Panc1 (cell line): ENCODE measurements at regions not wholly inside any gene's neighbourhood (a gene's known extent, or its start where the extent isn't known, plus 50 kb on each side); places are given as distances from the start of the nearest gene placed in this dataset.

Experiments used
- ATAC-seq: fragments of 200-7000 bp; cut with Tn5 transposase; 2 replicates; pipeline ENCODE4 v1.9.1; 2020; ENCODE audit warnings: mild to moderate bottlenecking, moderate library complexity
- BruUV-seq: library from RNA; stranded (reverse); fragments of 400-500 nt; replicated peaks from 2 replicates; lab custom pipeline; 2021; lab: Mats Ljungman, UMichigan
- CTCF ChIA-PET: fragments of 300-600 bp; sonication (Branson Sonifier 250); formaldehyde crosslinking; loops from one replicate; lab custom pipeline; 2022; ENCODE audit warnings: antibody characterized with exemption; lab: Charles Lee
- POLR2A ChIA-PET: fragments of 300-600 bp; sonication (Branson Sonifier 250); formaldehyde crosslinking; loops from one replicate; lab custom pipeline; 2022; ENCODE audit warnings: antibody characterized with exemption; lab: Charles Lee
- DNase-seq: peaks from one replicate; pipeline ENCODE4 v3.0.0-alpha.2; 2010; ENCODE audit warnings: low read depth, low spot score
- H3K27ac ChIP-seq: 2 replicates; pipeline ENCODE4 v1.5.1; 2011; ENCODE audit warnings: mild to moderate bottlenecking, low read length, inconsistent platforms
- H3K27me3 ChIP-seq: fragments of 200-500 bp; sonication (Bioruptor generic); 2 replicates; pipeline ENCODE4 v1.6.0; 2014; ENCODE audit warnings: low read length, inconsistent platforms; ENCODE audit not compliant: control insufficient read depth, insufficient read depth
- H3K36me3 ChIP-seq: fragments of 200-500 bp; sonication (Bioruptor generic); 2 replicates; pipeline ENCODE4 v1.5.1; 2014; ENCODE audit warnings: inconsistent platforms, mild to moderate bottlenecking, low read length, moderate library complexity; ENCODE audit not compliant: control insufficient read depth, insufficient read depth
- H3K4me1 ChIP-seq: 2 replicates; pipeline ENCODE4 v1.5.1; 2011; ENCODE audit warnings: inconsistent platforms, mild to moderate bottlenecking, low read length, moderate library complexity; ENCODE audit not compliant: control insufficient read depth, insufficient read depth
- H3K4me3 ChIP-seq, 2 experiments: 2 replicates each; pipeline ENCODE4 v1.5.1; 2011 to 2012; ENCODE audit warnings: low read depth in 2 of 2, low read length in 2 of 2, mild to moderate bottlenecking in 2 of 2, inconsistent platforms in 1 of 2, moderate library complexity in 1 of 2
- H3K9me3 ChIP-seq: fragments of 200-500 bp; sonication (Bioruptor generic); 2 replicates; pipeline ENCODE4 v1.5.1; 2014; ENCODE audit warnings: low read depth, mild to moderate bottlenecking, inconsistent platforms, low read length, moderate library complexity; ENCODE audit not compliant: control insufficient read depth, insufficient read depth
- CTCF ChIP-seq: fragments of 450-650 bp; IDR thresholded peaks from 2 replicates; pipeline ENCODE4 v1.5.1; 2017; ENCODE audit warnings: mild to moderate bottlenecking
- POLR2AphosphoS5 ChIP-seq: IDR thresholded peaks from 2 replicates; pipeline ENCODE4 v1.6.1; 2012; ENCODE audit warnings: mild to moderate bottlenecking, low read depth, low read length, moderate library complexity
- REST ChIP-seq, 2 experiments: IDR thresholded peaks; 2 replicates each; pipeline ENCODE4 v1.6.1; 2011 to 2012; ENCODE audit warnings: low read depth in 2 of 2, control low read depth in 1 of 2, low read length in 1 of 2, mild to moderate bottlenecking in 1 of 2, moderate library complexity in 1 of 2; ENCODE audit not compliant: insufficient read depth in 1 of 2
- SIN3A ChIP-seq: IDR thresholded peaks from 2 replicates; pipeline ENCODE4 v1.6.1; 2012; ENCODE audit warnings: low read depth, mild to moderate bottlenecking, low read length, moderate library complexity, borderline replicate concordance; ENCODE audit not compliant: insufficient read depth
- TCF7L2 ChIP-seq: IDR thresholded peaks from 2 replicates; pipeline ENCODE4 v1.6.1; 2011; ENCODE audit warnings: mild to moderate bottlenecking, low read depth, low read length, inconsistent platforms
- in situ Hi-C: cut with HindIII; loops from 2 replicates; pipeline ENCODE4 v1.10.0; 2016; ENCODE audit warnings: low sequenced_read_pairs, low pct_unique_long_range_greater_than_20kb
- intact Hi-C: fragments of 100-400 bp; cut with micrococcal nuclease; formaldehyde crosslinking; loops from one replicate; pipeline ENCODE4 v1.10.0; 2022; ENCODE audit not compliant: unreplicated experiment

- H3K36me3 ChIP-seq, result no peaks in the 10 kb centered on the region
- ChIA-PET POLR2A (no interaction called here), CTCF (no interaction called here)
- 0 out of 2 replicates have a peak, but pooled peaks cover 5% of the 10 kb centered on the region for H3K4me1 ChIP-seq
- DNase-seq (no peak), ATAC-seq (no peak)
- no peaks in the 10 kb centered on the region for H3K27me3 ChIP-seq
- H3K9me3 ChIP-seq, result no peaks in the 10 kb centered on the region
- in situ Hi-C loops, result no loop called here
- TF ChIP-seq TCF7L2 (no peak), REST (IDR thresholded peaks at IDR 0.05; ENCODE audit: insufficient read depth in 1 of 2, low read depth in 2 of 2, low read length in 1 of 2) (no peak), POLR2AphosphoS5 (no peak), CTCF (no peak), SIN3A (no peak)
- intact Hi-C loops, result no loop called here
- H3K4me3 ChIP-seq, result no peak overlapping the region
- no peak overlapping the region for H3K27ac ChIP-seq
- BruUV-seq, result no TSS peak
Observed at GRCh38 chr13:106373989-106374572, 161.4 kb downstream of the EFNB2 start.

- no peak overlapping the region for H3K27ac ChIP-seq
- 0 out of 2 replicates have a peak, but pooled peaks cover 5% of the 10 kb centered on the region for H3K4me1 ChIP-seq
- no peak overlapping the region for H3K4me3 ChIP-seq
- H3K36me3 ChIP-seq, result no peaks in the 10 kb centered on the region
- TF ChIP-seq POLR2AphosphoS5 (no peak), TCF7L2 (no peak), SIN3A (no peak), REST (IDR thresholded peaks at IDR 0.05; ENCODE audit: insufficient read depth in 1 of 2, low read depth in 2 of 2, low read length in 1 of 2) (no peak)
- ChIA-PET CTCF (no interaction called here), POLR2A (no interaction called here)
- in situ Hi-C loops (no loop called here), intact Hi-C loops (no loop called here)
- no peak for DNase-seq
- H3K9me3 ChIP-seq, result no peaks in the 10 kb centered on the region
- H3K27me3 ChIP-seq, result no peaks in the 10 kb centered on the region
- BruUV-seq, result no TSS peak
- ATAC-seq, result no peak
Observed at GRCh38 chr13:106373304-106373988, 162.0 kb downstream of the EFNB2 start.
